ENCODE measurements at regions not wholly inside any gene's neighbourhood (a gene's known extent, or its start where the extent isn't known, plus 50 kb on each side); places are given as distances from the start of the nearest gene placed in this dataset.

DNA sequence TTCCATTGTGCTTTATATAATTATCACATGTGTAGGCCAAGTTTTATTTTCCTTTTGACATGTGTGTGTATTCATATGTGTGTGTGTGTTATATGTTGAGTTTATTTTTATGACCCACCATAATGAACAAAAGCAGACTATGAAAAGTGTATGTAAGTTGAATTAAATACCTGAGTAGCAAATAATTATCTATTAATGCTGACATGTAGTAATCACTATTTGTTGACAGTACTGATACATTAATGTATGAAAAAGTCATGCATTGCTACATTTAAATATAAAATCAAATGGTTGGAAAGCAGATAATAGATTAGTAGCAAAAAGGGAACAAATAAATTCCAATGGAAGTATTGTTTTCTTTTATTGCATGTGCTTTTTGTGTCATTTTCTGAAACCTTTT is 1948.5 kb upstream of the PCDH20 start:
- TF ChIP-seq, protein P1, sequence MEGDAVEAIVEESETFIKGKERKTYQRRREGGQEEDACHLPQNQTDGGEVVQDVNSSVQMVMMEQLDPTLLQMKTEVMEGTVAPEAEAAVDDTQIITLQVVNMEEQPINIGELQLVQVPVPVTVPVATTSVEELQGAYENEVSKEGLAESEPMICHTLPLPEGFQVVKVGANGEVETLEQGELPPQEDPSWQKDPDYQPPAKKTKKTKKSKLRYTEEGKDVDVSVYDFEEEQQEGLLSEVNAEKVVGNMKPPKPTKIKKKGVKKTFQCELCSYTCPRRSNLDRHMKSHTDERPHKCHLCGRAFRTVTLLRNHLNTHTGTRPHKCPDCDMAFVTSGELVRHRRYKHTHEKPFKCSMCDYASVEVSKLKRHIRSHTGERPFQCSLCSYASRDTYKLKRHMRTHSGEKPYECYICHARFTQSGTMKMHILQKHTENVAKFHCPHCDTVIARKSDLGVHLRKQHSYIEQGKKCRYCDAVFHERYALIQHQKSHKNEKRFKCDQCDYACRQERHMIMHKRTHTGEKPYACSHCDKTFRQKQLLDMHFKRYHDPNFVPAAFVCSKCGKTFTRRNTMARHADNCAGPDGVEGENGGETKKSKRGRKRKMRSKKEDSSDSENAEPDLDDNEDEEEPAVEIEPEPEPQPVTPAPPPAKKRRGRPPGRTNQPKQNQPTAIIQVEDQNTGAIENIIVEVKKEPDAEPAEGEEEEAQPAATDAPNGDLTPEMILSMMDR (conservative IDR thresholded peaks at IDR 0.05; ENCODE audit: low read length), result no peak
- no peak for TF ChIP-seq EZH2phosphoT487 (IDR thresholded peaks at IDR 0.05; ENCODE audit: borderline replicate concordance)

Data from Loucy (cell line).